ENCODE measurements at regions not wholly inside any gene's neighbourhood (a gene's known extent, or its start where the extent isn't known, plus 50 kb on each side); places are given as distances from the start of the nearest gene placed in this dataset.

- TF ChIP-seq, protein P1, sequence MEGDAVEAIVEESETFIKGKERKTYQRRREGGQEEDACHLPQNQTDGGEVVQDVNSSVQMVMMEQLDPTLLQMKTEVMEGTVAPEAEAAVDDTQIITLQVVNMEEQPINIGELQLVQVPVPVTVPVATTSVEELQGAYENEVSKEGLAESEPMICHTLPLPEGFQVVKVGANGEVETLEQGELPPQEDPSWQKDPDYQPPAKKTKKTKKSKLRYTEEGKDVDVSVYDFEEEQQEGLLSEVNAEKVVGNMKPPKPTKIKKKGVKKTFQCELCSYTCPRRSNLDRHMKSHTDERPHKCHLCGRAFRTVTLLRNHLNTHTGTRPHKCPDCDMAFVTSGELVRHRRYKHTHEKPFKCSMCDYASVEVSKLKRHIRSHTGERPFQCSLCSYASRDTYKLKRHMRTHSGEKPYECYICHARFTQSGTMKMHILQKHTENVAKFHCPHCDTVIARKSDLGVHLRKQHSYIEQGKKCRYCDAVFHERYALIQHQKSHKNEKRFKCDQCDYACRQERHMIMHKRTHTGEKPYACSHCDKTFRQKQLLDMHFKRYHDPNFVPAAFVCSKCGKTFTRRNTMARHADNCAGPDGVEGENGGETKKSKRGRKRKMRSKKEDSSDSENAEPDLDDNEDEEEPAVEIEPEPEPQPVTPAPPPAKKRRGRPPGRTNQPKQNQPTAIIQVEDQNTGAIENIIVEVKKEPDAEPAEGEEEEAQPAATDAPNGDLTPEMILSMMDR (IDR thresholded peaks at IDR 0.05) = no peak
- TF ChIP-seq POLR2A (IDR thresholded peaks at IDR 0.05) = no peak
Measured at GRCh38 chr17:22267019-22267418, 574.7 kb downstream of the KCNJ18 start.

Measured in adrenal gland (tissue), 5 donors.